PC-3 (cell line): ENCODE measurements at regions not wholly inside any gene's neighbourhood (a gene's known extent, or its start where the extent isn't known, plus 50 kb on each side); places are given as distances from the start of the nearest gene placed in this dataset.
"Not testable (repeated sequence)": the region's sequence is repeated elsewhere in the genome, so short reads cannot be mapped to it uniquely, and the experiment has no call there.

Experiments
- ATAC-seq: fragments of 200-7000 bp; cut with Tn5 transposase; 2 replicates; pipeline ENCODE4 v1.9.1; 2020; ENCODE audit warnings: mild to moderate bottlenecking, moderate library complexity
- BruUV-seq: library from RNA; stranded (reverse); fragments of 400-500 nt; replicated peaks from 2 replicates; lab custom pipeline; 2021; lab: Mats Ljungman, UMichigan
- CTCF ChIA-PET: fragments of 300-600 bp; sonication (Branson Sonifier 250); formaldehyde crosslinking; loops from one replicate; lab custom pipeline; 2022; ENCODE audit warnings: antibody characterized with exemption; lab: Charles Lee
- POLR2A ChIA-PET: fragments of 300-600 bp; sonication (Branson Sonifier 250); formaldehyde crosslinking; loops from one replicate; lab custom pipeline; 2022; ENCODE audit warnings: antibody characterized with exemption; ENCODE audit not compliant: unreplicated experiment; lab: Charles Lee
- DNase-seq: peaks from one replicate; pipeline ENCODE4 v3.0.0-alpha.2; 2015
- H2AFZ ChIP-seq: fragments of 300-600 bp; sonication (generic); 2 replicates; pipeline ENCODE4 v1.6.0; 2016; ENCODE audit warnings: antibody characterized with exemption, low read length
- H3F3A ChIP-seq: fragments of 300-600 bp; sonication (generic); one replicate; pipeline ENCODE4 v1.6.0; 2017; ENCODE audit warnings: antibody characterized with exemption, low read length, control low read depth, mild to moderate bottlenecking; ENCODE audit not compliant: unreplicated experiment
- H3K27ac ChIP-seq: fragments of 300-600 bp; sonication (generic); 2 replicates; pipeline ENCODE4 v1.5.1; 2016; ENCODE audit warnings: mild to moderate bottlenecking, low read length
- H3K27me3 ChIP-seq: fragments of 300-600 bp; sonication (generic); 2 replicates; pipeline ENCODE4 v1.6.1; 2016; ENCODE audit warnings: low read length, mixed read lengths
- H3K36me3 ChIP-seq: fragments of 300-600 bp; sonication (generic); 2 replicates; pipeline ENCODE4 v1.6.1; 2016; ENCODE audit warnings: low read depth, mixed run types, low read length, mixed read lengths
- H3K4me1 ChIP-seq: fragments of 300-600 bp; sonication (generic); 2 replicates; pipeline ENCODE4 v1.5.1; 2016; ENCODE audit warnings: low read length; ENCODE audit not compliant: insufficient read depth
- H3K4me2 ChIP-seq: fragments of 300-600 bp; sonication (generic); 2 replicates; pipeline ENCODE4 v1.6.0; 2016; ENCODE audit warnings: low read length
- H3K4me3 ChIP-seq: fragments of 300-600 bp; sonication (generic); 2 replicates; pipeline ENCODE4 v1.5.1; 2016; ENCODE audit warnings: mild to moderate bottlenecking, low read length, mixed read lengths
- H3K79me2 ChIP-seq: fragments of 300-600 bp; sonication (generic); 2 replicates; pipeline ENCODE4 v1.6.1; 2017; ENCODE audit warnings: low read length, mixed read lengths
- H3K9ac ChIP-seq: fragments of 300-600 bp; sonication (generic); 2 replicates; pipeline ENCODE4 v1.6.0; 2016; ENCODE audit warnings: mild to moderate bottlenecking, low read length
- H3K9me2 ChIP-seq: fragments of 300-600 bp; sonication (generic); replicated peaks from 2 replicates; pipeline ENCODE4 v1.6.1; 2016; ENCODE audit warnings: mixed run types, low read length, mixed read lengths
- H3K9me3 ChIP-seq: fragments of 300-600 bp; sonication (generic); 2 replicates; pipeline ENCODE4 v1.6.1; 2016; ENCODE audit warnings: low read length, mixed read lengths
- H4K20me1 ChIP-seq: fragments of 300-600 bp; sonication (generic); 2 replicates; pipeline ENCODE4 v1.6.1; 2016; ENCODE audit warnings: low read length, mixed read lengths
- EZH2 ChIP-seq: fragments of 300-600 bp; sonication (generic); IDR thresholded peaks from one replicate; pipeline ENCODE4 v1.6.1; 2017; ENCODE audit warnings: antibody characterized with exemption, mild to moderate bottlenecking, low read length; ENCODE audit not compliant: unreplicated experiment
- EZH2phosphoT487 ChIP-seq: fragments of 300-600 bp; sonication (generic); IDR thresholded peaks from 2 replicates; pipeline ENCODE4 v1.6.1; 2018; ENCODE audit warnings: mild to moderate bottlenecking, antibody characterized with exemption, low read length, borderline replicate concordance
- intact Hi-C: fragments of 100-400 bp; cut with micrococcal nuclease; formaldehyde crosslinking; loops from 2 replicates; pipeline ENCODE4 v1.9.0; 2023
- TF ChIP-seq, protein P1 (sequence below): fragments of 300-600 bp; sonication (generic); conservative IDR thresholded peaks from 2 replicates; pipeline ENCODE4 v1.5.1; 2017; ENCODE audit warnings: antibody characterized with exemption, low read depth, mild to moderate bottlenecking, low read length

DNA sequence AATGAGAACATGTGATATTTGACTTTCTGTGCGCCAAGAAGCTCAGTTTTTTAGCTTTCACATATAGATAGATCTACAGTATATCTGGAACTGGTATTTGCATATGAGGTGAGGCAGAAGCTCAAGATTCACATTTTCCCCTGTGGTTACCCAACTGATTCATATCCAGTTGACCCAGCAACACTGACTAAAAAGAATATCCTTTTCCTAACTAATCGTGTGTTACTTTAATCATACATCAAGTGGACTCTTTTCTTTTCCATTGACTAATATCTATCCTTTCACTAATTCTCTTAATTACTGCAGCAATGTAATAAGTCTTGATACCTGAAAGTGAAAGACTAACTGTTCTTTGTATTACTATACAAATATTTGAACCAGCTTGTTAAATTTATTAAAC is 236.1 kb downstream of the AEBP2 start:
- Histone ChIP-seq H3K27ac (no peak overlapping the region), H3K9ac (no peak overlapping the region), H3K4me3 (no peak overlapping the region), H4K20me1 (no peaks in the 10 kb centered on the region), H3K9me2 (no peaks in the 10 kb centered on the region), H2AFZ (no peak overlapping the region), H3K9me3 (no peaks in the 10 kb centered on the region), H3K4me1 (no peaks in the 10 kb centered on the region), H3F3A (no peaks in the 10 kb centered on the region), H3K27me3 (no peaks in the 10 kb centered on the region), H3K36me3 (no peaks in the 10 kb centered on the region), H3K79me2 (no peaks in the 10 kb centered on the region), H3K4me2 (no peak overlapping the region)
- intact Hi-C loops: no loop called here
- POLR2A ChIA-PET: no interaction called here
- ATAC-seq (no peak), DNase-seq (no peak)
- TF ChIP-seq EZH2phosphoT487 (no peak), EZH2 (no peak)
- TF ChIP-seq, protein P1, sequence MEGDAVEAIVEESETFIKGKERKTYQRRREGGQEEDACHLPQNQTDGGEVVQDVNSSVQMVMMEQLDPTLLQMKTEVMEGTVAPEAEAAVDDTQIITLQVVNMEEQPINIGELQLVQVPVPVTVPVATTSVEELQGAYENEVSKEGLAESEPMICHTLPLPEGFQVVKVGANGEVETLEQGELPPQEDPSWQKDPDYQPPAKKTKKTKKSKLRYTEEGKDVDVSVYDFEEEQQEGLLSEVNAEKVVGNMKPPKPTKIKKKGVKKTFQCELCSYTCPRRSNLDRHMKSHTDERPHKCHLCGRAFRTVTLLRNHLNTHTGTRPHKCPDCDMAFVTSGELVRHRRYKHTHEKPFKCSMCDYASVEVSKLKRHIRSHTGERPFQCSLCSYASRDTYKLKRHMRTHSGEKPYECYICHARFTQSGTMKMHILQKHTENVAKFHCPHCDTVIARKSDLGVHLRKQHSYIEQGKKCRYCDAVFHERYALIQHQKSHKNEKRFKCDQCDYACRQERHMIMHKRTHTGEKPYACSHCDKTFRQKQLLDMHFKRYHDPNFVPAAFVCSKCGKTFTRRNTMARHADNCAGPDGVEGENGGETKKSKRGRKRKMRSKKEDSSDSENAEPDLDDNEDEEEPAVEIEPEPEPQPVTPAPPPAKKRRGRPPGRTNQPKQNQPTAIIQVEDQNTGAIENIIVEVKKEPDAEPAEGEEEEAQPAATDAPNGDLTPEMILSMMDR: no peak
- CTCF ChIA-PET: no interaction called here
- BruUV-seq: no TSS peak

DNA sequence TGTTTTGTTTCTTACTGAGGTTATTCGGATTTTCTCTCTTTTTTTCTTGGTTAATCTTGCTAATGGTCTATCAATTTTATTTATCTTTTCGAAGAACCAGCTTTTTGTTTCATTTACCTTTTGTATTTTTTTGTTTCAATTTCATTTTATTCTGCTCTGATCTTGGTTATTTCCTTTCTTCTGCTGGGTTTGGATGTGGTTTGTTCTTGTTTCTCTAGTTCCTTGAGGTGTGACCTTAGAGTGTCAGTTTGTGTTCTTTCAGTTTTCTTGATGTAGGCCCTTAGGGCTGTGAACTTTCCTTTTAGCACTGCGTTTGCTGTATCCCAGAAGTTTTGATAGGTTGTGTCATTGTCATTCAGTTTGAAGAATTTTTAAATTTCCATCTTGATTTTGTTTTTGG is 239.2 kb downstream of the AEBP2 start:
- H3K9me3 ChIP-seq, H4K20me1 ChIP-seq, BruUV-seq, H3K4me1 ChIP-seq, H3K79me2 ChIP-seq, ATAC-seq, H3K9ac ChIP-seq, H3F3A ChIP-seq, H3K9me2 ChIP-seq, H3K27me3 ChIP-seq, POLR2A ChIA-PET, H3K4me3 ChIP-seq, H3K4me2 ChIP-seq, H3K36me3 ChIP-seq, H3K27ac ChIP-seq, intact Hi-C loops, H2AFZ ChIP-seq, CTCF ChIA-PET, DNase-seq: not testable (repeated sequence)

DNA sequence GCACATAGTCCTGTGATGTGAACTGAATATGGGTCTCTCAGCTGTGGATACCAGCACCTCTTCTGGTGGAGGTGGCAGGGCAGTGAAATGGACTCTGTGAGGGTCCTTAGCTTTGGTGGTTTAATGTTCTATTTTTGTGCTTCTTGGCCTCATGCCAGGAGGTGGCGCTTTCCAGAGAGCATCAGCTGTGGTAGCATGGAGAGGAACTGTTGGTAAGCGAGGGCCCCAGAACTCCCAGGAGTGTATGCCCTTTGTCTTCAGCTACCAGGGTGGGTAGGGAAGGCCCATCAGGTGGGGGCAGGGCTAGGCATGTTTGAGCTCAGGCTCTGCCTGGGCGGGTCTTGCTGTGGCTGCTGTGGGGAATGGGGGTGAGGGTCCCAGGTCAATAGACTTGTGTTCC is 241.7 kb downstream of the AEBP2 start:
- intact Hi-C loops: no loop called here
- no peaks in the 10 kb centered on the region for H3K9me3 ChIP-seq
- H3K27ac ChIP-seq: no peak overlapping the region
- no peak overlapping the region for H3K9ac ChIP-seq
- H3K4me1 ChIP-seq: peaks cover 11% of the 10 kb centered on the region
- no peaks in the 10 kb centered on the region for H3K36me3 ChIP-seq
- BruUV-seq: no TSS peak
- no peak for DNase-seq
- no peaks in the 10 kb centered on the region for H3K9me2 ChIP-seq
- no peak for TF ChIP-seq EZH2
- TF ChIP-seq, protein P1: no peak
- no peak for TF ChIP-seq EZH2phosphoT487
- H3F3A ChIP-seq: no peaks in the 10 kb centered on the region
- H3K4me3 ChIP-seq: no peak overlapping the region
- no peaks in the 10 kb centered on the region for H3K79me2 ChIP-seq
- H4K20me1 ChIP-seq: no peaks in the 10 kb centered on the region
- ChIA-PET POLR2A (no interaction called here), CTCF (no interaction called here)
- H3K4me2 ChIP-seq: no peak overlapping the region
- no peak overlapping the region for H2AFZ ChIP-seq
- no peak for ATAC-seq
- H3K27me3 ChIP-seq: no peaks in the 10 kb centered on the region
